IPS-20b (cell line): ENCODE measurements at regions not wholly inside any gene's neighbourhood (a gene's known extent, or its start where the extent isn't known, plus 50 kb on each side); places are given as distances from the start of the nearest gene placed in this dataset.
"Not testable (repeated sequence)": the region's sequence is repeated elsewhere in the genome, so short reads cannot be mapped to it uniquely, and the experiment has no call there.

Source experiments
- H3K27ac ChIP-seq: one replicate; pipeline ENCODE4 v1.5.1; 2013; ENCODE audit warnings: low read length
- H3K27me3 ChIP-seq: 2 replicates; pipeline ENCODE4 v1.6.1; 2013; ENCODE audit warnings: mild to moderate bottlenecking, low read length, inconsistent platforms; ENCODE audit not compliant: insufficient read depth
- H3K36me3 ChIP-seq: 2 replicates; pipeline ENCODE4 v1.6.1; 2013; ENCODE audit warnings: low read depth, mild to moderate bottlenecking, inconsistent platforms, low read length, moderate library complexity; ENCODE audit not compliant: insufficient read depth
- H3K4me1 ChIP-seq: 2 replicates; pipeline ENCODE4 v1.6.1; 2013; ENCODE audit warnings: mild to moderate bottlenecking, control low read depth, inconsistent platforms, low read length, moderate library complexity; ENCODE audit not compliant: insufficient read depth
- H3K4me3 ChIP-seq: 2 replicates; pipeline ENCODE4 v1.5.1; 2013; ENCODE audit warnings: mild to moderate bottlenecking, low read length, inconsistent platforms
- H3K9ac ChIP-seq: 2 replicates; pipeline ENCODE4 v1.6.1; 2013; ENCODE audit warnings: low read depth, mild to moderate bottlenecking, inconsistent platforms, low read length, moderate library complexity
- H3K9me3 ChIP-seq: 2 replicates; pipeline ENCODE4 v1.6.1; 2013; ENCODE audit warnings: mild to moderate bottlenecking, low read depth, low read length, inconsistent platforms; ENCODE audit not compliant: insufficient read depth

- not testable (repeated sequence) for H3K4me3 ChIP-seq, H3K27me3 ChIP-seq, H3K27ac ChIP-seq, H3K9ac ChIP-seq, H3K4me1 ChIP-seq, H3K36me3 ChIP-seq
- peaks cover 91% of the 10 kb centered on the region for H3K9me3 ChIP-seq
These were observed 178.0 kb downstream of the GOLGA6L6 start for GRCh38 chr15:20363591-20363990.

GRCh38 chr15:20361091-20361490 lies 180.5 kb downstream of the GOLGA6L6 start:
- H3K9ac ChIP-seq: no peak overlapping the region
- no peaks in the 10 kb centered on the region for H3K36me3 ChIP-seq
- H3K4me3 ChIP-seq: no peak overlapping the region
- H3K27me3 ChIP-seq: no peaks in the 10 kb centered on the region
- H3K4me1 ChIP-seq: no peaks in the 10 kb centered on the region
- H3K9me3 ChIP-seq: peaks cover 93% of the 10 kb centered on the region
- no peak overlapping the region for H3K27ac ChIP-seq

GRCh38 chr15:20358779-20359414 lies 182.7 kb downstream of the GOLGA6L6 start:
- Histone ChIP-seq H3K9me3 (peaks cover 91% of the 10 kb centered on the region), H3K4me3 (no peak overlapping the region), H3K27ac (no peak overlapping the region), H3K36me3 (no peaks in the 10 kb centered on the region), H3K9ac (no peak overlapping the region), H3K27me3 (no peaks in the 10 kb centered on the region), H3K4me1 (no peaks in the 10 kb centered on the region)

GRCh38 chr15:20358066-20358778 lies 183.4 kb downstream of the GOLGA6L6 start:
- Histone ChIP-seq H3K9me3 (peaks cover 92% of the 10 kb centered on the region), H3K36me3 (no peaks in the 10 kb centered on the region), H3K9ac (no peak overlapping the region), H3K27me3 (no peaks in the 10 kb centered on the region), H3K4me1 (no peaks in the 10 kb centered on the region), H3K4me3 (no peak overlapping the region), H3K27ac (no peak overlapping the region)

GRCh38 chr15:20357481-20358065 lies 184.0 kb downstream of the GOLGA6L6 start:
- Histone ChIP-seq H3K27ac (no peak overlapping the region), H3K36me3 (no peaks in the 10 kb centered on the region), H3K4me1 (no peaks in the 10 kb centered on the region), H3K4me3 (no peak overlapping the region), H3K9ac (no peak overlapping the region), H3K27me3 (no peaks in the 10 kb centered on the region), H3K9me3 (peaks cover 94% of the 10 kb centered on the region)

GRCh38 chr15:20356911-20357480 lies 184.6 kb downstream of the GOLGA6L6 start:
- no peaks in the 10 kb centered on the region for H3K4me1 ChIP-seq
- H3K36me3 ChIP-seq: no peaks in the 10 kb centered on the region
- no peak overlapping the region for H3K4me3 ChIP-seq
- no peak overlapping the region for H3K27ac ChIP-seq
- no peak overlapping the region for H3K9ac ChIP-seq
- H3K27me3 ChIP-seq: no peaks in the 10 kb centered on the region
- peaks cover 94% of the 10 kb centered on the region for H3K9me3 ChIP-seq

GRCh38 chr15:20356444-20356910 lies 185.1 kb downstream of the GOLGA6L6 start:
- H3K27me3 ChIP-seq: no peaks in the 10 kb centered on the region
- H3K4me3 ChIP-seq: no peak overlapping the region
- H3K4me1 ChIP-seq: no peaks in the 10 kb centered on the region
- no peak overlapping the region for H3K27ac ChIP-seq
- no peaks in the 10 kb centered on the region for H3K36me3 ChIP-seq
- H3K9me3 ChIP-seq: peaks cover 94% of the 10 kb centered on the region
- H3K9ac ChIP-seq: no peak overlapping the region

GRCh38 chr15:20355256-20355868 lies 186.2 kb downstream of the GOLGA6L6 start:
- Histone ChIP-seq H3K9me3 (peaks cover 96% of the 10 kb centered on the region), H3K4me3 (no peak overlapping the region), H3K9ac (no peak overlapping the region), H3K27me3 (no peaks in the 10 kb centered on the region), H3K4me1 (no peaks in the 10 kb centered on the region), H3K36me3 (no peaks in the 10 kb centered on the region), H3K27ac (no peak overlapping the region)

- not testable (repeated sequence) for H3K27ac ChIP-seq, H3K9ac ChIP-seq, H3K36me3 ChIP-seq, H3K27me3 ChIP-seq, H3K4me3 ChIP-seq, H3K4me1 ChIP-seq
- peaks cover 96% of the 10 kb centered on the region for H3K9me3 ChIP-seq
These were observed 186.7 kb downstream of the GOLGA6L6 start for GRCh38 chr15:20354884-20355223.

- no peak overlapping the region for H3K9ac ChIP-seq
- no peak overlapping the region for H3K4me3 ChIP-seq
- H3K9me3 ChIP-seq: peaks cover 98% of the 10 kb centered on the region
- no peaks in the 10 kb centered on the region for H3K27me3 ChIP-seq
- H3K36me3 ChIP-seq: no peaks in the 10 kb centered on the region
- no peak overlapping the region for H3K27ac ChIP-seq
- H3K4me1 ChIP-seq: no peaks in the 10 kb centered on the region
These were observed 187.4 kb downstream of the GOLGA6L6 start for GRCh38 chr15:20353966-20354883.
